ENCODE measurements at regions not wholly inside any gene's neighbourhood (a gene's known extent, or its start where the extent isn't known, plus 50 kb on each side); places are given as distances from the start of the nearest gene placed in this dataset.

DNA sequence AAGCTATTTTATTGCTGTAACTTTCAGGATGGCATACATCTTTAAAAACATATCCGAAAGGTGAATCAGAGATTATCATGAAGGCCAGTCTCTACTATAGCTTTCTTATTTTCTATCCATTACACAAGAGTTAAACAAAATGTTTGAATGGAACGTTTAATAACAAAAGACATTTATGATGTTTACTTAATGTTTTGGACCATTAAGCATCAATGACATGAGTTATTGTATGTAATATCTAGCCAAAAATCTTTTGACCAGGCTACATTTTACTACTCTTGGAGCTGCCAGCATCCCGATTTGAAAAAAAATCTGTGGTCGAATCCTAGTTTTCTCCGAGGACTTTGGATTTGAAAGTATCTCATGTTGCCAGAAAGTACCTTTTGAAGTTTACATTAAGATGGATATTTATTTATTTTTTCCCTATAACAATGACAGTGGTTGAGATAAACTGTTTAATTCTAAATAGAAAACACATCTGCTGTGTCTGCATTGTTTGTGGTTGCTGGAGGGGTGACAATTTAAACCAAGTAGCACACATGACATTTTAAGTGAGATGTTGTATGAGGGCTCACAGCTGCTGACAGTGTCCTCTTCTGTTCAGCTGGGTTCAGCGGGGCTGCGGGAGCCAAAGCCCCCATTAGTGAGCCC lies 293.7 kb upstream of the TCF21 start:
- H3K27ac Mint-ChIP-seq (ENCODE audit: unreplicated experiment): no peak overlapping the region
- no peaks in the 10 kb centered on the region for H3K27me3 Mint-ChIP-seq (ENCODE audit: unreplicated experiment)
- H3K36me3 Mint-ChIP-seq (ENCODE audit: insufficient read depth, unreplicated experiment): no peaks in the 10 kb centered on the region
- no TSS peak for BruUV-seq (replicated peaks)
- peaks cover 2% of the 10 kb centered on the region for H3K9me3 Mint-ChIP-seq (ENCODE audit: low read depth, unreplicated experiment)
- CTCF ChIA-PET: no interaction called here
- H3K4me1 Mint-ChIP-seq (ENCODE audit: low read depth, unreplicated experiment): peaks cover 12% of the 10 kb centered on the region
- intact Hi-C loops (cut with micrococcal nuclease; ENCODE audit: unreplicated experiment): no loop called here
- H3K4me3 Mint-ChIP-seq (ENCODE audit: low read depth, unreplicated experiment): no peak overlapping the region
- DNase-seq: no peak
- TF ChIP-seq, protein P1, sequence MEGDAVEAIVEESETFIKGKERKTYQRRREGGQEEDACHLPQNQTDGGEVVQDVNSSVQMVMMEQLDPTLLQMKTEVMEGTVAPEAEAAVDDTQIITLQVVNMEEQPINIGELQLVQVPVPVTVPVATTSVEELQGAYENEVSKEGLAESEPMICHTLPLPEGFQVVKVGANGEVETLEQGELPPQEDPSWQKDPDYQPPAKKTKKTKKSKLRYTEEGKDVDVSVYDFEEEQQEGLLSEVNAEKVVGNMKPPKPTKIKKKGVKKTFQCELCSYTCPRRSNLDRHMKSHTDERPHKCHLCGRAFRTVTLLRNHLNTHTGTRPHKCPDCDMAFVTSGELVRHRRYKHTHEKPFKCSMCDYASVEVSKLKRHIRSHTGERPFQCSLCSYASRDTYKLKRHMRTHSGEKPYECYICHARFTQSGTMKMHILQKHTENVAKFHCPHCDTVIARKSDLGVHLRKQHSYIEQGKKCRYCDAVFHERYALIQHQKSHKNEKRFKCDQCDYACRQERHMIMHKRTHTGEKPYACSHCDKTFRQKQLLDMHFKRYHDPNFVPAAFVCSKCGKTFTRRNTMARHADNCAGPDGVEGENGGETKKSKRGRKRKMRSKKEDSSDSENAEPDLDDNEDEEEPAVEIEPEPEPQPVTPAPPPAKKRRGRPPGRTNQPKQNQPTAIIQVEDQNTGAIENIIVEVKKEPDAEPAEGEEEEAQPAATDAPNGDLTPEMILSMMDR (IDR thresholded peaks at IDR 0.05; ENCODE audit: unreplicated experiment): no peak

- no peak overlapping the region for H3K27ac Mint-ChIP-seq (ENCODE audit: unreplicated experiment)
Observed at GRCh38 chr6:133606852-133607251, 282.1 kb upstream of the TCF21 start.

DNA sequence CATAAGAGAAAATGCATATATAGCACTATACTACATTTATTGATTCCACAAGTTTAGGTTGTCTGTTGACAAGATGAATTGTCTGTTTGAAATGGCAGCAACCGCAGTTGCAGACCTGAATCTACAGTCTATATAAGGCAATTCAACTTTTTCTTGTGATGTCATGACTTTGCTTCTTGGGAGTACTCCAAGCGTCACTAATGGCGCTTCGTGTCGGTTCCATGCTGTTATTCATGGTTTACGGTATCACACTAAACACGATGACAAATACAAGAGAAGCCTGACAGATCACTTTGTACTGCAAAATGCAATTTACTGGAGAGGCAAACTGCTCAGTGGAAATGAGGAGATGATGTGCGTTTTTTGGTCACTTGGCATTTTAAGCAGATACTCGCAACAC lies 280.3 kb upstream of the TCF21 start:
- H3K27me3 Mint-ChIP-seq (ENCODE audit: unreplicated experiment): no peaks in the 10 kb centered on the region
- intact Hi-C loops (cut with micrococcal nuclease; ENCODE audit: unreplicated experiment): no loop called here
- no peak overlapping the region for H3K4me3 Mint-ChIP-seq (ENCODE audit: low read depth, unreplicated experiment)
- H3K9me3 Mint-ChIP-seq (ENCODE audit: low read depth, unreplicated experiment): peaks cover 2% of the 10 kb centered on the region
- H3K36me3 Mint-ChIP-seq (ENCODE audit: insufficient read depth, unreplicated experiment): no peaks in the 10 kb centered on the region
- no peaks in the 10 kb centered on the region for H3K4me1 Mint-ChIP-seq (ENCODE audit: low read depth, unreplicated experiment)
- DNase-seq: no peak
- no TSS peak for BruUV-seq (replicated peaks)
- H3K27ac Mint-ChIP-seq (ENCODE audit: unreplicated experiment): no peak overlapping the region
- TF ChIP-seq, protein P1 (IDR thresholded peaks at IDR 0.05; ENCODE audit: unreplicated experiment): no peak
- CTCF ChIA-PET: no interaction called here

More at GRCh38 chr6:133606852-133607251, 282.1 kb upstream of the TCF21 start:
- Mint-ChIP-seq H3K36me3 (ENCODE audit: insufficient read depth, unreplicated experiment) (no peaks in the 10 kb centered on the region), H3K4me1 (ENCODE audit: low read depth, unreplicated experiment) (no peaks in the 10 kb centered on the region), H3K9me3 (ENCODE audit: low read depth, unreplicated experiment) (peaks cover 2% of the 10 kb centered on the region), H3K27me3 (ENCODE audit: unreplicated experiment) (no peaks in the 10 kb centered on the region), H3K4me3 (ENCODE audit: low read depth, unreplicated experiment) (no peak overlapping the region)
- DNase-seq: no peak
- BruUV-seq (replicated peaks): no TSS peak
- CTCF ChIA-PET: no interaction called here
- intact Hi-C loops (cut with micrococcal nuclease; ENCODE audit: unreplicated experiment): no loop called here
- TF ChIP-seq, protein P1 (IDR thresholded peaks at IDR 0.05; ENCODE audit: unreplicated experiment): no peak

- Mint-ChIP-seq H3K4me1 (ENCODE audit: low read depth, unreplicated experiment) (no peaks in the 10 kb centered on the region), H3K4me3 (ENCODE audit: low read depth, unreplicated experiment) (no peak overlapping the region), H3K36me3 (ENCODE audit: insufficient read depth, unreplicated experiment) (no peaks in the 10 kb centered on the region), H3K27ac (ENCODE audit: unreplicated experiment) (no peak overlapping the region), H3K9me3 (ENCODE audit: low read depth, unreplicated experiment) (peaks cover 2% of the 10 kb centered on the region), H3K27me3 (ENCODE audit: unreplicated experiment) (no peaks in the 10 kb centered on the region)
- no TSS peak for BruUV-seq (replicated peaks)
- peak; percentile 77 for DNase-seq
- TF ChIP-seq, protein P1 (IDR thresholded peaks at IDR 0.05; ENCODE audit: unreplicated experiment): no peak
- intact Hi-C loops (cut with micrococcal nuclease; ENCODE audit: unreplicated experiment): no loop called here
- CTCF ChIA-PET: interaction anchor here (0.7 kb wide), 1 partner anchor 23 kb away, joined by 4 read pairs; no protein-coding TSS in a partner anchor
Observed at GRCh38 chr6:133609415-133610226, 279.3 kb upstream of the TCF21 start.

All from Calu3 (cell line).